NB4 (cell line): ENCODE measurements at regions not wholly inside any gene's neighbourhood (a gene's known extent, or its start where the extent isn't known, plus 50 kb on each side); places are given as distances from the start of the nearest gene placed in this dataset.

Experiments
- DNase-seq: peaks from one replicate; pipeline ENCODE4 v3.0.0; 2010; ENCODE audit warnings: low read depth
- H3K4me3 ChIP-seq: one replicate; pipeline ENCODE4 v1.5.1; 2011; ENCODE audit warnings: mild to moderate bottlenecking, low read depth, low read length, moderate library complexity
- CTCF ChIP-seq: IDR thresholded peaks from one replicate; pipeline ENCODE4 v1.5.1; 2012; ENCODE audit warnings: low read depth, low read length
- MAX ChIP-seq: IDR thresholded peaks from 2 replicates; pipeline ENCODE4 v1.6.1; 2011; ENCODE audit warnings: low read depth, low read length
- MYC ChIP-seq: IDR thresholded peaks from 2 replicates; pipeline ENCODE4 v1.6.1; 2011; ENCODE audit warnings: low read depth, low read length
- POLR2A ChIP-seq: IDR thresholded peaks from 2 replicates; pipeline ENCODE4 v1.6.1; 2011; ENCODE audit warnings: mild to moderate bottlenecking; ENCODE audit not compliant: insufficient read length; ENCODE audit errors: extremely low read depth

GRCh38 chr12:105502426-105502930 is 172.0 kb downstream of the C12orf75 start:
- TF ChIP-seq CTCF (no peak), MAX (no peak), POLR2A (no peak), MYC (no peak)
- no peak overlapping the region for H3K4me3 ChIP-seq
- no peak for DNase-seq

- TF ChIP-seq POLR2A = no peak
- no peak for TF ChIP-seq CTCF
- no peak for TF ChIP-seq MAX
- TF ChIP-seq MYC = no peak
- DNase-seq = no peak
- no peak overlapping the region for H3K4me3 ChIP-seq
These were observed 173.1 kb downstream of the C12orf75 start for GRCh38 chr12:105503619-105504018.

DNA sequence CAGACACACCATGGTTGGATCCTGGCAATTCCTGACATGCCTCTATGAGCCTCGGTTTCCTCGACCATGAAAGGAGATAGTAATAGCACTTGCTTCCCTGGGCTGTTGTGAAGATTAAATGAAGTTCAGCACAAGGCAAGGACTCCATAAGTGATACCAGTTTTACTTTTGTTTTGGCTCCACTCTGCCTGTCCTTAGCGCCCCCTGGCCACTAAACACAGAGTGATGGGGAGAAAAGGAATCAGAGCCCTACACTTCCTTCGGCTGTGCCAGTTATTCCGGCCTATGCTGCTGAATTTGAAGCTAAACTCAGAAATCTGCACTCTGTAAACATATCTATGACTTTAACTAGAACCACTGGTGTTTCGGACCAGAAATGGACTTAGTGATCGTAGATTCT is 173.8 kb downstream of the C12orf75 start:
- no peak overlapping the region for H3K4me3 ChIP-seq
- TF ChIP-seq POLR2A = no peak
- TF ChIP-seq CTCF = no peak
- TF ChIP-seq MAX = no peak
- no peak for TF ChIP-seq MYC
- no peak for DNase-seq

GRCh38 chr12:105506678-105507310 is 176.3 kb downstream of the C12orf75 start:
- no peak overlapping the region for H3K4me3 ChIP-seq
- TF ChIP-seq POLR2A (no peak), MYC (no peak), MAX (no peak), CTCF (no peak)
- no peak for DNase-seq

GRCh38 chr12:105507311-105508038 is 177.0 kb downstream of the C12orf75 start:
- no peak overlapping the region for H3K4me3 ChIP-seq
- no peak for DNase-seq
- TF ChIP-seq MYC = no peak
- no peak for TF ChIP-seq POLR2A
- no peak for TF ChIP-seq MAX
- TF ChIP-seq CTCF = no peak
